ENCODE measurements at regions not wholly inside any gene's neighbourhood (a gene's known extent, or its start where the extent isn't known, plus 50 kb on each side); places are given as distances from the start of the nearest gene placed in this dataset.

DNA sequence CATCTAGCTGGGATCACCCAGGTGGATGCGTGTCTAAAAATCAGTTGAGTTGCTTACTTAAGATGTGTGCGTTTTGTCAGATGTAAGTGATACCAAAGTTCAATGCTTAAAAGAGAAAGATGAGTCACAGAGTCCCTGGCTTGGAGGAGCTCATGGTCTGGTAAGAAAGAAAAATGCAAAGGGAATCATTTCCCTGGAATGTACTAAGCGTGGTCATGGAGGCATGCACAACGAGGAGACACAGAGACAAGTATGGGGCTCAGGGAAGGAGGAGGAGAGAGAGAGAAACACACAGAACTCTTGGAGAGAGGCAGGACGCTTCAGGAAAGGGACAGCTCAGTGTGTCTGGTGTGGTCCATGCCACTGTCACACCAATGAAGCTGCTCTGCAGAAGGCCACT is 186.9 kb upstream of the GMDS start:
- Histone ChIP-seq H3K27me3 (ENCODE audit: insufficient read depth, low read length) (no peaks in the 10 kb centered on the region), H3K4me1 (ENCODE audit: control insufficient read depth in 1 of 2, insufficient read depth in 2 of 2, low read length in 2 of 2) (peaks cover 17 to 18% of the 10 kb centered on the region in 2 experiments), H3K79me1 (ENCODE audit: low read length) (no peaks in the 10 kb centered on the region), H3K9me3 (ENCODE audit: insufficient read depth, low read depth, low read length) (no peaks in the 10 kb centered on the region), H3K9ac (ENCODE audit: low read length) (no peak overlapping the region), H2AK5ac (ENCODE audit: low read length) (no peak overlapping the region), H3K79me2 (ENCODE audit: control insufficient read depth, insufficient read depth, low read length, poor library complexity) (no peaks in the 10 kb centered on the region), H3K18ac (ENCODE audit: low read length) (no peak overlapping the region), H3K4ac (ENCODE audit: low read depth, low read length) (no peak overlapping the region), H3K14ac (ENCODE audit: low read length) (no peak overlapping the region), H3K36me3 (ENCODE audit: control insufficient read depth in 1 of 2, insufficient read depth in 2 of 2, low read length in 2 of 2) (no peaks in the 10 kb centered on the region), H2AFZ (ENCODE audit: insufficient read depth, low read length, poor library complexity) (no peak overlapping the region), H2BK12ac (ENCODE audit: low read length) (no peak overlapping the region), H4K8ac (ENCODE audit: low read depth, low read length) (no peak overlapping the region), H3K27ac (ENCODE audit: low read depth, low read length) (no peak overlapping the region), H4K91ac (ENCODE audit: low read depth, low read length) (no peak overlapping the region), H2BK5ac (ENCODE audit: low read depth, low read length, poor library complexity) (no peak overlapping the region), H3K23ac (ENCODE audit: low read length) (no peak overlapping the region), H2BK120ac (ENCODE audit: insufficient read depth, low read length, poor library complexity) (no peak overlapping the region), H3K4me3 (ENCODE audit: low read depth, low read length) (no peak overlapping the region), H3K4me2 (ENCODE audit: low read length) (no peak overlapping the region), H4K12ac (ENCODE audit: low read depth, low read length) (no peak overlapping the region)
- DNase-seq: peak; percentile 68 to 92
- no CpG with 5 or more reads among the region's 5 CpGs for WGBS (ENCODE audit: extremely low coverage, insufficient coverage, insufficient read length)

DNA sequence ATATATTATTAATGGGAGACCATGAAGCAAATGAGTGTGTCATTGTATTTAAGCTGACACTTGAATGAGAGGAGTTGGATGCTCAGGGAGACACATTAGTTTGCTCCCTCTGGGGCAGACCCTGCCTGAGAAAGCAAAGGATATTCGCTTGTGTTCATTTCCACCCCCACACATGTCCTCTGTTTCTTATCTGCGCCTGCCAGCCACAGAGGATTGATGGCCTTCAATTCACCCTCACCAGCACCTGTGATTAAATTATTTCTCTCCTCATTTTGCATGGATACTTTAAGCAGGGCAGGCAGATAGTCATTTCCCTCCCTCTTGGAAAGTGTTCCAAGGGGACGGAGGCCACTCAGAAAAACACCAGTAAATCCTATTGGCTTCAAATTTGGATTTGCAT is 185.2 kb upstream of the GMDS start:
- no peak overlapping the region for H3K27ac ChIP-seq (ENCODE audit: low read depth, low read length)
- H2AFZ ChIP-seq (ENCODE audit: insufficient read depth, low read length, poor library complexity): no peak overlapping the region

DNA sequence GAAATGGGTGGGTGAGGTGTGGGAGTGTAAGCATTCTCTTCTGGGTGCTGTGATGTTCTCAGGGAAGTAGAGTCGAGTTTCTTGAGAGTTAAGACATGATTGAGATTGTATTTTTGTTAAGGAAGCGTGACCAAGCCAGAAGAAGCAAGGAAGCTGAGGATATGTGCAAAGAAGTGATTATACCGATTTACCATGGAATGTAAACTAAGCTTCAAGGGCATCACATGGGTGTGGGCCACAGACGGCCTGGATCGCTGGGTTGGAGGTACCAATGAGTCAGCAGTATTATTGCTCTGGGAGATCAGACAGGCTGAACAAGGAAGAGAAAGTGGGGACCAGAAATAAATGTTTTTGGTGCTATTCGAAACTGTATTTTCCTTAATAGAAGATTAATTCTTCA is 184.1 kb upstream of the GMDS start:
- H3K4me1 ChIP-seq (ENCODE audit: control insufficient read depth in 1 of 2, insufficient read depth in 2 of 2, low read length in 2 of 2): peaks cover 16 to 18% of the 10 kb centered on the region in 2 experiments
- H3K9me3 ChIP-seq (ENCODE audit: insufficient read depth, low read depth, low read length): no peaks in the 10 kb centered on the region
- DNase-seq: no peak
- no peak overlapping the region for H3K27ac ChIP-seq (ENCODE audit: low read depth, low read length)
- H2BK120ac ChIP-seq (ENCODE audit: insufficient read depth, low read length, poor library complexity): no peak overlapping the region
- H3K27me3 ChIP-seq (ENCODE audit: insufficient read depth, low read length): no peaks in the 10 kb centered on the region
- H4K91ac ChIP-seq (ENCODE audit: low read depth, low read length): no peak overlapping the region
- H2BK12ac ChIP-seq (ENCODE audit: low read length): no peak overlapping the region
- no peak overlapping the region for H3K9ac ChIP-seq (ENCODE audit: low read length)
- no peak overlapping the region for H2AK5ac ChIP-seq (ENCODE audit: low read length)
- H3K36me3 ChIP-seq (ENCODE audit: control insufficient read depth in 1 of 2, insufficient read depth in 2 of 2, low read length in 2 of 2): no peaks in the 10 kb centered on the region
- H3K79me1 ChIP-seq (ENCODE audit: low read length): no peaks in the 10 kb centered on the region
- no peak overlapping the region for H2BK5ac ChIP-seq (ENCODE audit: low read depth, low read length, poor library complexity)
- no peak overlapping the region for H3K18ac ChIP-seq (ENCODE audit: low read length)
- H4K8ac ChIP-seq (ENCODE audit: low read depth, low read length): no peak overlapping the region
- H3K4ac ChIP-seq (ENCODE audit: low read depth, low read length): no peak overlapping the region
- H3K23ac ChIP-seq (ENCODE audit: low read length): no peak overlapping the region
- no peak overlapping the region for H4K12ac ChIP-seq (ENCODE audit: low read depth, low read length)
- no peak overlapping the region for H3K14ac ChIP-seq (ENCODE audit: low read length)
- H3K4me3 ChIP-seq (ENCODE audit: low read depth, low read length): no peak overlapping the region
- no peak overlapping the region for H3K4me2 ChIP-seq (ENCODE audit: low read length)
- WGBS (ENCODE audit: extremely low coverage, insufficient coverage, insufficient read length): 100% methylated on average over 1 of the region's 6 CpGs
- no peaks in the 10 kb centered on the region for H3K79me2 ChIP-seq (ENCODE audit: control insufficient read depth, insufficient read depth, low read length, poor library complexity)
- H2AFZ ChIP-seq (ENCODE audit: insufficient read depth, low read length, poor library complexity): no peak overlapping the region

More for the DNA sequence above, 185.2 kb upstream of the GMDS start:
- no peaks in the 10 kb centered on the region for H3K36me3 ChIP-seq (ENCODE audit: control insufficient read depth in 1 of 2, insufficient read depth in 2 of 2, low read length in 2 of 2)
- no peak overlapping the region for H3K4me3 ChIP-seq (ENCODE audit: low read depth, low read length)
- no peak overlapping the region for H2BK5ac ChIP-seq (ENCODE audit: low read depth, low read length, poor library complexity)
- H3K4me2 ChIP-seq (ENCODE audit: low read length): no peak overlapping the region
- no peak overlapping the region for H3K14ac ChIP-seq (ENCODE audit: low read length)
- H2BK12ac ChIP-seq (ENCODE audit: low read length): no peak overlapping the region
- no CpG with 5 or more reads among the region's 3 CpGs for WGBS (ENCODE audit: extremely low coverage, insufficient coverage, insufficient read length)
- no peaks in the 10 kb centered on the region for H3K79me2 ChIP-seq (ENCODE audit: control insufficient read depth, insufficient read depth, low read length, poor library complexity)
- no peak overlapping the region for H2BK120ac ChIP-seq (ENCODE audit: insufficient read depth, low read length, poor library complexity)
- H3K4ac ChIP-seq (ENCODE audit: low read depth, low read length): no peak overlapping the region
- DNase-seq: no peak
- no peak overlapping the region for H2AK5ac ChIP-seq (ENCODE audit: low read length)
- no peak overlapping the region for H3K18ac ChIP-seq (ENCODE audit: low read length)
- H4K8ac ChIP-seq (ENCODE audit: low read depth, low read length): no peak overlapping the region
- H4K91ac ChIP-seq (ENCODE audit: low read depth, low read length): no peak overlapping the region
- H3K23ac ChIP-seq (ENCODE audit: low read length): no peak overlapping the region
- H3K79me1 ChIP-seq (ENCODE audit: low read length): no peaks in the 10 kb centered on the region
- no peak overlapping the region for H4K12ac ChIP-seq (ENCODE audit: low read depth, low read length)
- no peaks in the 10 kb centered on the region for H3K27me3 ChIP-seq (ENCODE audit: insufficient read depth, low read length)
- H3K4me1 ChIP-seq (ENCODE audit: control insufficient read depth in 1 of 2, insufficient read depth in 2 of 2, low read length in 2 of 2): peaks cover 17 to 18% of the 10 kb centered on the region in 2 experiments
- H3K9me3 ChIP-seq (ENCODE audit: insufficient read depth, low read depth, low read length): no peaks in the 10 kb centered on the region
- H3K9ac ChIP-seq (ENCODE audit: low read length): no peak overlapping the region

DNA sequence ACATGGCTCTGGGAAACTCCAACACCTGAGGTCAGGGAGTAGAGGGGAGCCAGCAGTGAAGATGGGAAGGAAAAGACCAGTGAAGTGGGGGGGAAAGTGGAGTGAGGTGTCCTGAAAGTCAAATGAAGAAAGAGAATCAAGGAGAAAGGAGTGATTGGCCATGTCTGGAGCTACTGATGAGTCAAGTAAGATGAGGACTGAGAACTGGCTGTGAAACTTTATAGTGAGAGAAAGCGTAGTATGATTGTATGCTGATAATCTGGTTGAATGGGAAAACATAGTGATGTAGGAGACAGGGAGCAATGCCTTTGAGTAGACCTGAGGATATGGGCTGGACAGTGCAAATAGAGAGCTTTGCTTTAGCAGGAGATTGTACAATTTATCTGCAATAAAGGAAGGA is 183.6 kb upstream of the GMDS start:
- Histone ChIP-seq H3K4ac (ENCODE audit: low read depth, low read length) (no peak overlapping the region), H2BK5ac (ENCODE audit: low read depth, low read length, poor library complexity) (no peak overlapping the region), H2BK120ac (ENCODE audit: insufficient read depth, low read length, poor library complexity) (no peak overlapping the region), H3K9ac (ENCODE audit: low read length) (no peak overlapping the region), H3K14ac (ENCODE audit: low read length) (no peak overlapping the region), H3K23ac (ENCODE audit: low read length) (no peak overlapping the region), H4K91ac (ENCODE audit: low read depth, low read length) (no peak overlapping the region), H2AFZ (ENCODE audit: insufficient read depth, low read length, poor library complexity) (no peak overlapping the region), H4K8ac (ENCODE audit: low read depth, low read length) (no peak overlapping the region), H2BK12ac (ENCODE audit: low read length) (no peak overlapping the region), H3K4me3 (ENCODE audit: low read depth, low read length) (no peak overlapping the region), H3K79me1 (ENCODE audit: low read length) (no peaks in the 10 kb centered on the region), H2AK5ac (ENCODE audit: low read length) (no peak overlapping the region), H3K27me3 (ENCODE audit: insufficient read depth, low read length) (no peaks in the 10 kb centered on the region), H3K4me2 (ENCODE audit: low read length) (no peak overlapping the region), H3K79me2 (ENCODE audit: control insufficient read depth, insufficient read depth, low read length, poor library complexity) (no peaks in the 10 kb centered on the region), H4K12ac (ENCODE audit: low read depth, low read length) (no peak overlapping the region), H3K4me1 (ENCODE audit: control insufficient read depth in 1 of 2, insufficient read depth in 2 of 2, low read length in 2 of 2) (peaks cover 13 to 14% of the 10 kb centered on the region in 2 experiments), H3K36me3 (ENCODE audit: control insufficient read depth in 1 of 2, insufficient read depth in 2 of 2, low read length in 2 of 2) (no peaks in the 10 kb centered on the region), H3K9me3 (ENCODE audit: insufficient read depth, low read depth, low read length) (no peaks in the 10 kb centered on the region), H3K18ac (ENCODE audit: low read length) (no peak overlapping the region), H3K27ac (ENCODE audit: low read depth, low read length) (no peak overlapping the region)
- DNase-seq: no peak
- 100% methylated on average over 1 of the region's 1 CpG for WGBS (ENCODE audit: extremely low coverage, insufficient coverage, insufficient read length)
